NCI-H345 treated with DMSO at 0.1 percent for 48 hours (cell line): ENCODE measurements at regions not wholly inside any gene's neighbourhood (a gene's known extent, or its start where the extent isn't known, plus 50 kb on each side); places are given as distances from the start of the nearest gene placed in this dataset.
A peak's percentile ranks its signal among the peaks of the same experiment; 100 is the strongest.

Source experiments
- DNase-seq: peaks from one replicate; lab custom pipeline; 2025; ENCODE audit not compliant: unreplicated experiment; lab: John Stamatoyannopoulos, UW

GRCh38 chr9:90948156-90948555 lies 146.5 kb downstream of the SYK start:
- DNase-seq = no peak

DNA sequence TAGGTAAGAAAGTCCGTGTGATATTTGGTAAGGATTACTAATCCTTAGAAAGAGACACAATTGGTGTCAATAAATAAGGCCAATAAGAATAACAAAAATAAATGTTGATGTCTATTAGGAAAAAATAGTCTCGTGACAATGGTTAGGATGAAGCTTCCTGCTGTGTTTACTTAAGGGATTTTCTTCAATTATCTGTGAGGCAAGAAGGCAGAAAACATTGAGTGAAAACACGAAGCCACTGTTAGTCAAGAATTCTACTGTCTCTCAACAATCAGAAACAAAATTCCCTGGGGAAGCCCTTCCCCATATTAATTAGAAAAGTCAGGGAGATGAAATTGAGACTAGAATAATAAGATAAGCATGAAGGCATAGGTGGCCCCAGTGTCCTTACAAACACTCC lies 149.0 kb downstream of the SYK start:
- no peak for DNase-seq

GRCh38 chr9:90953200-90953599 lies 151.6 kb downstream of the SYK start:
- DNase-seq = no peak

- DNase-seq = no peak
Observed at GRCh38 chr9:90953805-90954204, 152.2 kb downstream of the SYK start.

- DNase-seq = no peak
Observed at GRCh38 chr9:90956026-90956810, 154.6 kb downstream of the SYK start.

- DNase-seq = no peak
Observed at GRCh38 chr9:90958328-90958727, 156.7 kb downstream of the SYK start.

GRCh38 chr9:90960941-90961340 lies 159.3 kb downstream of the SYK start:
- DNase-seq = no peak

DNA sequence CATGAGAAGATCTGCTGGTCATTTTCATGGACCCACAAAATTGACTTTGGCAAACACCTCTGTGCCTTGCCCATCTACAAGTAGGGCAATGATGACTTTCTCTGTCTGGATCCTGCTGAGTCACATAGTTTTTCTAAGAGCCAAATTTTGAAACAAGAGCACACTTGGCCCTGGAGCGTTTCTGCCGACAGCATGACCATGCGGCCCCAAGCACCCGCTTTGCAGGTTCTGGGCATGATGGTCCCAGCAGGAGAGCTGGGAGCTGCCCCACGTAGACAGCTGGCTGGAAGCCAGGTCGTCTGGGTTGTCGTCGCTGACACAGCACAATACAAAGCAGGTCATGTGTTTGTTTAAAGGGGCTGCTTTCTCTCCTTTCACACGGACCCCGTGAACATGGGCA lies 159.8 kb downstream of the SYK start:
- DNase-seq = peak; percentile 64

DNA sequence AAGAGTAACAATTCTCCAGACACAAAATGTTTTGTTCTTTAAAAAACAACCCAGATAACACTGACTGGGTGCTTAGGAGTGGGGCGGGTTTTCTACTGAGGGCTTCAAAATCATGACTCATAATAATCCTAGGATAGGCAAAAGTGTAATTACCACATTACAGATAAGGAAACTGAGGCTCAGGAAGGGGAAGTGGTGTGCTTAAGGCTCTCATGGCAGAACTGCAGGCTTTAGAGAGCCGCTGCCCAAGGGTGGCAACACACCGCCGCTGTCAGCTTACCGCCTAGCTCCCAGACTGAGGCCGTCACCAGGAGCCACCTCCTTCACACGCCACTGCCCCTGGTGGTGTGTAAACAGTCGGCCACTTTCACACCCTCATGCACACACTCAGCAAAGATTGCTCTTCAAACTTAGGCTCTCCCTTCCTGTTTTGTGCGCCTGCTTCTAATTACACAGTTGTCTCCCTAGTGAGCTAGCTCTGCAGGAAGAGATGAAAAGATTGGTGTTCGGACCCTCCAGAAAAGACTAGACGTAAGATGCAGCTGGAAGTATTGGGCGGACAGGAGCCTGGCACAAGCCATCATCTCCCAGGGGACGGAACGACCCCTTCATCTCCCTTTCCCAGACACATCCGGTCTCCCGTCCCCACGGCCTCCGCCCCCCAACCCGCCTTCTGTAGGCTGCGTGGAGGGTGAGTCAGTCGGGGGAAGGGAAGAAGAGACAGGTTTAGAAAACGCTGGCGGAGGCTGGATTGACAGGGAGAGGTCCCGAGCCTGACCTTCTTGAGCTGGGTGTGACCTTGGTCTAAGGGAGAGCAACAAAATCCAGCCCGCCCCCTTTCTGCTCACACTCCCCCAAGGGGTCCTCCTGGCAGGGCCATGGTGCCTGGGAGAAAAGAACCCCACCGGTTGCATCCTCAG lies 162.7 kb downstream of the SYK start:
- peak; percentile 46 for DNase-seq

DNA sequence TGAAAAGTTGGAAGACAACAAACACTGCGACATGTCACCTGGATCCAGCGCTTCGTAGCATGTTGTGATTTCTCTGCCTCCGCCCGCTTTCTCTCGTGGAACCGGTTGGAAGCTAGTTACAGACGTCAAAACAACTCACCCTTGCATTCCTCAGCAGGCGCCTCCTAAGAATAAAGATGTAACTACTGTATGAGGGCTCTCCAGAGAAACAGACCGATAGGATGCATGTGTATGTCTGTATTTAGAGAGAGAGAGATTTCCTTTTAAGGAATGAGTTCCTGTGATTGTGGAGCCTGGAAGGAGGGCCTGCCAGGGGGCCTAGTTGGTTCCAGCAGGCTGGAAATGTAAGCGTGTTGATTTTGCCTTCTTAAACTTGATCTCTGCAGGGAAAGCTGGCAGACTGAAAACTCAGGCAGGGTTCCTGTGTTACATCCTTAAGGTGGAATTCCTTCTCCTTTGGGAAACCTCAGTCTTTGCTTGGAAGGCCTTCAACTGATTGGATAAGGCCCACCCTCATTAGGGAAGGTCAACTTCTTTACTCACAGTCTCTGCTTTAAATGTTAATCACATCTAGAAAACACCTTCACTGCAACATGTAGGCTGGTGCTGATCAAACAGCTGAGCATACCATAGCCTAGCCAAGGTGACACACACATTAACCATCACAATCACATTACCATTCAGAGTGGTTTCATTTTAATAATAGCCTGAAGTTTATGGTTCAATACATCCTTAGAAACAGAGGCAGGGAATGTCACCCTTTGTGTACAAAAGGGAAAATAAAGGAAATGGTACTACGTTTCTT lies 163.8 kb downstream of the SYK start:
- DNase-seq = no peak

GRCh38 chr9:90966031-90966290 lies 164.3 kb downstream of the SYK start:
- no peak for DNase-seq

- DNase-seq = no peak
Observed at GRCh38 chr9:90966480-90967144, 165.0 kb downstream of the SYK start.

DNA sequence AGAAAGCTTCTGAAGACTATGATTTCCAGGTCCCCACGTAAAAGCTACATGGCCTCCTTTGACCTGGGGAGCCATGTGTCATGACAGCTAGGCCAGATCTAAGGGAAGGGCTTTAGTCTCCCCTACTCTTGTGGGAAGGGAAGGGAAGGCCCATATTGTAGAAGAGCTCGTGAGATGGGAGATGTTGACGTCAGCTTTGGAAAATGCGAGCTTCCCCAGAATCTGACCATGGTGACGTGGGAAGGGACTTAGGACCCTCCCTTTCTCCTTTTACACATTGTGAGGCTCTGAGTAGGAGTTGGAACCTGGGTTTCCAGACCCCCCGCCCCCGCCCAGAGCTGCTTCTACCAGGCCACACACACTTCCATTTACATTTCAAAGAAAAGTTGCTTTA lies 165.5 kb downstream of the SYK start:
- DNase-seq = no peak

GRCh38 chr9:90969021-90969675 lies 167.5 kb downstream of the SYK start:
- DNase-seq = peak; percentile 77

DNA sequence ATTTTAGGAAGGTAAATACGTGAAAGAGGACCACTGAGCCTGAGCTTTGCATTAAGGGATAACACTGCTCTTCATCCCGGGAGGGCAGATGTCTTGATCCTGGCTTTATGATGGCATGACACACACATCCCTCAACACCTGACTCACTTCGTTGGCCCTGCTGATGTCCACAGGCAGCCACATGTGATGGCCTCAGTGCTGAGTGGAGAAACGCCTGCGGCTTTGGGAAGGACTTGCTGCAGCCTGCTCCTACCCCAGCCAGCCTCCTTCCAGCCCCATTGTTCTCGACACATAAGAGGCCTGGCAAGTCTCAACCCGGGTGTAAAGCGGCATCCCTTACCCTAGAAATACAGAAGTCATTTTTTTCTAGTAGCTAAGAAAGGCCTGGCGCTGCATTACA lies 169.0 kb downstream of the SYK start:
- no peak for DNase-seq

GRCh38 chr9:90972057-90972456 lies 170.4 kb downstream of the SYK start:
- DNase-seq = no peak

DNA sequence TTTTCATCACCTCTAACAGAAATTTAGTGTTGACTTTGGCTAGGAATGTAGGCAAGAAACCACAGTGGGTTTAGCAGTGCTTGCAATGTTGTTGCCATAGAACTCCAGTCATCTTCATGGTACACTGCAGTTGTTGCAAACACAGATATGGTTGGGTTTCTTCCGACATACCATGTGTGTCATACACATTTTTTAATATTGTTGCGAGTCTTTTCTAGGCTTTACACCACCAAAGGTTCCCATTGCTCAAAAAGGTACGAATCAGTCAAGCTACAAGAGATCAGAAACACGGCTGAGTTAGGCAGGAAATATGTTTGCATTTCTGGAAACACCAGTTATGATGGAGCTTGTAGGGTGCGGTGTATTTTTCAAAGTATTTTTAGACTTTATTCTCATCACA lies 172.4 kb downstream of the SYK start:
- no peak for DNase-seq

GRCh38 chr9:90974643-90975245 lies 173.1 kb downstream of the SYK start:
- DNase-seq = no peak

DNA sequence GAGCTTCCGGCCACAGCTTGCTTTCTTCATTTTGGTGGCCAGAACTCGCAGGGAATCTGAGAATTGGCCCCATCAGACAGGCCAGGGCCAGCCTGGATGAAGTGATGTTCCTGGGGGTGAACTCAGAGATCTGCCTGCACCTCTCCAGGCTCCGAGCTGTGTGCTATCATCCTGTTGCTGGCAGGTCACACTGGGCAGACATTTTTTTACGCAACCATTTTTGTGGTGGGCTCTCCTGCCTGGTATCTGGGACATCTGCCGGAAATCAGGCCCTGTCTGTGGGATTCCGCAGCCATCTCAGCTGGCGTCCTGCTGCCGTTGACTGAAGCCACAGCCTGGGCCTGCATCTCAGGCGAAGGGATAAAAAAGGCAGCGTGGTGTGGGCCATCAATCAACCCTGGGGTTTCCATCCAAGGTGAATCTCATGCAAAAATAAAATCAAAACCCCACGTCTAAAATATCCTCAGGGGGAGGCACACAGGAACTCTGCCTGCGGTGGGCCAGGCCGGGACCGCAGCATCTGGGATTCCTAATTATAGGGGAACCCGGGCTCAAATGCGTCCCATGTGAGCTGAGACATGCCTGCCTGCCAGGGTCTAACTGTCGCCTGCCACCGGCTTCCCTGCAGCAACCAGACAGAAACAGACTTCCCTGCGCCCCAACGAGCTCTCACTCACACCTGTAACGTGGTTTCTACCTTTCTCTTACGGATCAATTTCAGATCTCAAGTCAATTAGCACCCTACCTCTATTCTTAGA lies 174.3 kb downstream of the SYK start:
- no peak for DNase-seq
